ENCODE measurements at regions not wholly inside any gene's neighbourhood (a gene's known extent, or its start where the extent isn't known, plus 50 kb on each side); places are given as distances from the start of the nearest gene placed in this dataset.

DNA sequence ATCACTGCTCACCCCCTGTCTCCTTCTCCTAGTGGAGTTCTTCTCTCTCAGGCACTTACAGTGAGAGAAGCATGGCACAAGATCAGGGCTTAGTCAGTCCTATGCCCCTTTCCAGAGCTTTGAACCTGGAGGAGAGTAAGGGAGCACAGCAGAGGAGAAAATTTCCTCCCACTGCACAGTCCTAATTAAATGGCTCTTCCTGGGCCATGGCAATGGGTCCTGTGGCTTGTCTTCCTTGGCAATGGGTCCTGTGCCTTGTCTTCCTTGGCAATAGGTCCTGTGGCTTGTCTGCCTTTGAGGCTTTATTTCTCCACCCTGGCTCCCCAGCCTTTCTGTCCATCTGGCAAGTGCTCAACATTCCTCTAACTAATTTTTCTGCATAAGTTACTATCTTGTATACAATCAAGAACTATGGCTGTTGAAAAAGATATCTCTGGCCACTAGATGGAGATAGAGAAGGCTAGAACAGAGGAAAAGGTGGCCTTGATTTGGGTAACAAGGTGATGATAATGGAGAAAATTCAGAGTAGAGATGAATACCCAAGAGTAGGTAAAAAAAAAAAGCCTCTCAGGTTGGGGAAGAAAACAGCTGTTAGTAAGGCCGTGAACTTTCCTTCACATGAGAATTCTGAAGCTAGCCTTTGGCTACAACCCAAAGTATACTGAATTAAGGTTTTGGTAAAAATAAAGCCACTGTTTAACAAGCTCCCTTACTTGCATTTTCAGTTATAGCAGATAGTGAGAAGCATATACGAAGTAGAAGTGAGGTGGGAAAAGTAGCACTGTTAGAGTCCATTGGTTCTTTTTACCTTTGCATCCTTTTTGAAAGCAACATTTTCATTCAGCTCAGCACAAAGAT lies 504.9 kb downstream of the DOK5 start (continued):
- TF ChIP-seq, protein P1, sequence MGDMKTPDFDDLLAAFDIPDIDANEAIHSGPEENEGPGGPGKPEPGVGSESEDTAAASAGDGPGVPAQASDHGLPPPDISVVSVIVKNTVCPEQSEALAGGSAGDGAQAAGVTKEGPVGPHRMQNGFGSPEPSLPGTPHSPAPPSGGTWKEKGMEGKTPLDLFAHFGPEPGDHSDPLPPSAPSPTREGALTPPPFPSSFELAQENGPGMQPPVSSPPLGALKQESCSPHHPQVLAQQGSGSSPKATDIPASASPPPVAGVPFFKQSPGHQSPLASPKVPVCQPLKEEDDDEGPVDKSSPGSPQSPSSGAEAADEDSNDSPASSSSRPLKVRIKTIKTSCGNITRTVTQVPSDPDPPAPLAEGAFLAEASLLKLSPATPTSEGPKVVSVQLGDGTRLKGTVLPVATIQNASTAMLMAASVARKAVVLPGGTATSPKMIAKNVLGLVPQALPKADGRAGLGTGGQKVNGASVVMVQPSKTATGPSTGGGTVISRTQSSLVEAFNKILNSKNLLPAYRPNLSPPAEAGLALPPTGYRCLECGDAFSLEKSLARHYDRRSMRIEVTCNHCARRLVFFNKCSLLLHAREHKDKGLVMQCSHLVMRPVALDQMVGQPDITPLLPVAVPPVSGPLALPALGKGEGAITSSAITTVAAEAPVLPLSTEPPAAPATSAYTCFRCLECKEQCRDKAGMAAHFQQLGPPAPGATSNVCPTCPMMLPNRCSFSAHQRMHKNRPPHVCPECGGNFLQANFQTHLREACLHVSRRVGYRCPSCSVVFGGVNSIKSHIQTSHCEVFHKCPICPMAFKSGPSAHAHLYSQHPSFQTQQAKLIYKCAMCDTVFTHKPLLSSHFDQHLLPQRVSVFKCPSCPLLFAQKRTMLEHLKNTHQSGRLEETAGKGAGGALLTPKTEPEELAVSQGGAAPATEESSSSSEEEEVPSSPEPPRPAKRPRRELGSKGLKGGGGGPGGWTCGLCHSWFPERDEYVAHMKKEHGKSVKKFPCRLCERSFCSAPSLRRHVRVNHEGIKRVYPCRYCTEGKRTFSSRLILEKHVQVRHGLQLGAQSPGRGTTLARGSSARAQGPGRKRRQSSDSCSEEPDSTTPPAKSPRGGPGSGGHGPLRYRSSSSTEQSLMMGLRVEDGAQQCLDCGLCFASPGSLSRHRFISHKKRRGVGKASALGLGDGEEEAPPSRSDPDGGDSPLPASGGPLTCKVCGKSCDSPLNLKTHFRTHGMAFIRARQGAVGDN (IDR thresholded peaks at IDR 0.05), result no peak
- TF ChIP-seq, protein P2, sequence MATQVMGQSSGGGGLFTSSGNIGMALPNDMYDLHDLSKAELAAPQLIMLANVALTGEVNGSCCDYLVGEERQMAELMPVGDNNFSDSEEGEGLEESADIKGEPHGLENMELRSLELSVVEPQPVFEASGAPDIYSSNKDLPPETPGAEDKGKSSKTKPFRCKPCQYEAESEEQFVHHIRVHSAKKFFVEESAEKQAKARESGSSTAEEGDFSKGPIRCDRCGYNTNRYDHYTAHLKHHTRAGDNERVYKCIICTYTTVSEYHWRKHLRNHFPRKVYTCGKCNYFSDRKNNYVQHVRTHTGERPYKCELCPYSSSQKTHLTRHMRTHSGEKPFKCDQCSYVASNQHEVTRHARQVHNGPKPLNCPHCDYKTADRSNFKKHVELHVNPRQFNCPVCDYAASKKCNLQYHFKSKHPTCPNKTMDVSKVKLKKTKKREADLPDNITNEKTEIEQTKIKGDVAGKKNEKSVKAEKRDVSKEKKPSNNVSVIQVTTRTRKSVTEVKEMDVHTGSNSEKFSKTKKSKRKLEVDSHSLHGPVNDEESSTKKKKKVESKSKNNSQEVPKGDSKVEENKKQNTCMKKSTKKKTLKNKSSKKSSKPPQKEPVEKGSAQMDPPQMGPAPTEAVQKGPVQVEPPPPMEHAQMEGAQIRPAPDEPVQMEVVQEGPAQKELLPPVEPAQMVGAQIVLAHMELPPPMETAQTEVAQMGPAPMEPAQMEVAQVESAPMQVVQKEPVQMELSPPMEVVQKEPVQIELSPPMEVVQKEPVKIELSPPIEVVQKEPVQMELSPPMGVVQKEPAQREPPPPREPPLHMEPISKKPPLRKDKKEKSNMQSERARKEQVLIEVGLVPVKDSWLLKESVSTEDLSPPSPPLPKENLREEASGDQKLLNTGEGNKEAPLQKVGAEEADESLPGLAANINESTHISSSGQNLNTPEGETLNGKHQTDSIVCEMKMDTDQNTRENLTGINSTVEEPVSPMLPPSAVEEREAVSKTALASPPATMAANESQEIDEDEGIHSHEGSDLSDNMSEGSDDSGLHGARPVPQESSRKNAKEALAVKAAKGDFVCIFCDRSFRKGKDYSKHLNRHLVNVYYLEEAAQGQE (IDR thresholded peaks at IDR 0.05; ENCODE audit: low read depth, low read length), result no peak
- TF ChIP-seq, protein P3, sequence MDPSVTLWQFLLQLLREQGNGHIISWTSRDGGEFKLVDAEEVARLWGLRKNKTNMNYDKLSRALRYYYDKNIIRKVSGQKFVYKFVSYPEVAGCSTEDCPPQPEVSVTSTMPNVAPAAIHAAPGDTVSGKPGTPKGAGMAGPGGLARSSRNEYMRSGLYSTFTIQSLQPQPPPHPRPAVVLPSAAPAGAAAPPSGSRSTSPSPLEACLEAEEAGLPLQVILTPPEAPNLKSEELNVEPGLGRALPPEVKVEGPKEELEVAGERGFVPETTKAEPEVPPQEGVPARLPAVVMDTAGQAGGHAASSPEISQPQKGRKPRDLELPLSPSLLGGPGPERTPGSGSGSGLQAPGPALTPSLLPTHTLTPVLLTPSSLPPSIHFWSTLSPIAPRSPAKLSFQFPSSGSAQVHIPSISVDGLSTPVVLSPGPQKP (IDR thresholded peaks at IDR 0.05; ENCODE audit: low read depth, low read length), result no peak
- TF ChIP-seq FOS (IDR thresholded peaks at IDR 0.05; ENCODE audit: borderline replicate concordance, extremely low read depth, insufficient read length), result no peak
- TF ChIP-seq SMARCA5 (IDR thresholded peaks at IDR 0.05), result no peak
- no peak for TF ChIP-seq ZNF274 (IDR thresholded peaks at IDR 0.05; ENCODE audit: insufficient read depth, insufficient read length)
- TF ChIP-seq RBBP5 (conservative IDR thresholded peaks at IDR 0.05), result no peak
- TF ChIP-seq, protein P4, sequence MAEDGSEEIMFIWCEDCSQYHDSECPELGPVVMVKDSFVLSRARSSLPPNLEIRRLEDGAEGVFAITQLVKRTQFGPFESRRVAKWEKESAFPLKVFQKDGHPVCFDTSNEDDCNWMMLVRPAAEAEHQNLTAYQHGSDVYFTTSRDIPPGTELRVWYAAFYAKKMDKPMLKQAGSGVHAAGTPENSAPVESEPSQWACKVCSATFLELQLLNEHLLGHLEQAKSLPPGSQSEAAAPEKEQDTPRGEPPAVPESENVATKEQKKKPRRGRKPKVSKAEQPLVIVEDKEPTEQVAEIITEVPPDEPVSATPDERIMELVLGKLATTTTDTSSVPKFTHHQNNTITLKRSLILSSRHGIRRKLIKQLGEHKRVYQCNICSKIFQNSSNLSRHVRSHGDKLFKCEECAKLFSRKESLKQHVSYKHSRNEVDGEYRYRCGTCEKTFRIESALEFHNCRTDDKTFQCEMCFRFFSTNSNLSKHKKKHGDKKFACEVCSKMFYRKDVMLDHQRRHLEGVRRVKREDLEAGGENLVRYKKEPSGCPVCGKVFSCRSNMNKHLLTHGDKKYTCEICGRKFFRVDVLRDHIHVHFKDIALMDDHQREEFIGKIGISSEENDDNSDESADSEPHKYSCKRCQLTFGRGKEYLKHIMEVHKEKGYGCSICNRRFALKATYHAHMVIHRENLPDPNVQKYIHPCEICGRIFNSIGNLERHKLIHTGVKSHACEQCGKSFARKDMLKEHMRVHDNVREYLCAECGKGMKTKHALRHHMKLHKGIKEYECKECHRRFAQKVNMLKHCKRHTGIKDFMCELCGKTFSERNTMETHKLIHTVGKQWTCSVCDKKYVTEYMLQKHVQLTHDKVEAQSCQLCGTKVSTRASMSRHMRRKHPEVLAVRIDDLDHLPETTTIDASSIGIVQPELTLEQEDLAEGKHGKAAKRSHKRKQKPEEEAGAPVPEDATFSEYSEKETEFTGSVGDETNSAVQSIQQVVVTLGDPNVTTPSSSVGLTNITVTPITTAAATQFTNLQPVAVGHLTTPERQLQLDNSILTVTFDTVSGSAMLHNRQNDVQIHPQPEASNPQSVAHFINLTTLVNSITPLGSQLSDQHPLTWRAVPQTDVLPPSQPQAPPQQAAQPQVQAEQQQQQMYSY (CRISPR knock-in tag; IDR thresholded peaks at IDR 0.05), result no peak
- TF ChIP-seq KLF5 (IDR thresholded peaks at IDR 0.05; ENCODE audit: partially characterized antibody), result no peak
- TF ChIP-seq JUND (IDR thresholded peaks at IDR 0.05; ENCODE audit: low read depth, low read length), result no peak
- TF ChIP-seq, protein P5, sequence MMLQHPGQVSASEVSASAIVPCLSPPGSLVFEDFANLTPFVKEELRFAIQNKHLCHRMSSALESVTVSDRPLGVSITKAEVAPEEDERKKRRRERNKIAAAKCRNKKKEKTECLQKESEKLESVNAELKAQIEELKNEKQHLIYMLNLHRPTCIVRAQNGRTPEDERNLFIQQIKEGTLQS (IDR thresholded peaks at IDR 0.05; ENCODE audit: borderline replicate concordance, extremely low read depth, low read depth, low read length), result no peak
- TF ChIP-seq KAT2A (conservative IDR thresholded peaks at IDR 0.05; ENCODE audit: control insufficient read depth, low read depth, low read length), result no peak
- TF ChIP-seq BACH1 (IDR thresholded peaks at IDR 0.05; ENCODE audit: borderline replicate concordance), result no peak
- TF ChIP-seq ZNF384 (IDR thresholded peaks at IDR 0.05; ENCODE audit: borderline replicate concordance, low read depth, low read length), result peak; percentile 39; the same call in 1 of the 2 replicates
- no peak for TF ChIP-seq TCF3 (IDR thresholded peaks at IDR 0.05; ENCODE audit: borderline replicate concordance, insufficient read depth, low read depth, low read length)
- TF ChIP-seq EED (IDR thresholded peaks at IDR 0.05; ENCODE audit: low read depth), result no peak
- TF ChIP-seq SREBF1 (IDR thresholded peaks at IDR 0.05; ENCODE audit: low read length), result no peak

Measured in GM12878 (cell line).